CD14-positive monocyte (primary cell): ENCODE measurements at regions not wholly inside any gene's neighbourhood (a gene's known extent, or its start where the extent isn't known, plus 50 kb on each side); places are given as distances from the start of the nearest gene placed in this dataset.

Experiments
- DNase-seq, 3 donors: peaks; one replicate each; pipeline ENCODE4 v3.0.0-alpha.2; 2011 to 2022
- H2AFZ ChIP-seq: 2 replicates; pipeline ENCODE4 v1.6.0; 2012; ENCODE audit warnings: mild to moderate bottlenecking, low read depth, low read length, inconsistent platforms; ENCODE audit not compliant: insufficient read depth, poor library complexity, severe bottlenecking
- H3K27ac ChIP-seq, 2 donors: 1 replicate in 1 of 2; 2 replicates in 1 of 2; pipeline ENCODE4 v1.5.1; 2012 to 2013; ENCODE audit warnings: low read length in 2 of 2, control low read depth in 1 of 2, inconsistent platforms in 1 of 2, low read depth in 1 of 2, mild to moderate bottlenecking in 1 of 2
- H3K27me3 ChIP-seq, 2 donors: one replicate each; pipeline versions ENCODE4 v1.6.0 to v1.6.1; 2011 to 2013; ENCODE audit warnings: low read length in 2 of 2; ENCODE audit not compliant: control insufficient read depth in 2 of 2, insufficient read depth in 2 of 2
- H3K36me3 ChIP-seq, 2 donors: replicated peaks in 1 of 2; 1 replicate in 1 of 2; 2 replicates in 1 of 2; pipeline versions ENCODE4 v1.5.1 to v1.6.1; 2012 to 2013; ENCODE audit warnings: low read length in 2 of 2, control low read depth in 1 of 2, inconsistent platforms in 1 of 2, mild to moderate bottlenecking in 1 of 2; ENCODE audit not compliant: insufficient read depth in 2 of 2, control insufficient read depth in 1 of 2
- H3K4me1 ChIP-seq, 2 donors: 1 replicate in 1 of 2; 2 replicates in 1 of 2; pipeline versions ENCODE4 v1.5.1 to v1.6.1; 2012 to 2013; ENCODE audit warnings: low read length in 2 of 2, control low read depth in 1 of 2, inconsistent platforms in 1 of 2, mild to moderate bottlenecking in 1 of 2, moderate library complexity in 1 of 2; ENCODE audit not compliant: insufficient read depth in 2 of 2, control insufficient read depth in 1 of 2
- H3K4me2 ChIP-seq: replicated peaks from 2 replicates; pipeline ENCODE3; 2012; ENCODE audit warnings: low read length, moderate library complexity, mild to moderate bottlenecking; ENCODE audit not compliant: poor library complexity, severe bottlenecking; ENCODE audit errors: extremely low read depth
- H3K4me3 ChIP-seq, 3 experiments: fragments of 200-600 bp in 1 of 3; sonication (generic) in 1 of 3; replicated peaks in 1 of 3; 1 replicate in 2 of 3; 2 replicates in 1 of 3; pipeline ENCODE4 v1.5.1; 2011 to 2013; ENCODE audit warnings: low read length in 3 of 3, mild to moderate bottlenecking in 3 of 3, control low read depth in 2 of 3, low read depth in 2 of 3, inconsistent platforms in 1 of 3, moderate library complexity in 1 of 3
- H3K79me2 ChIP-seq: 2 replicates; pipeline ENCODE4 v1.6.0; 2012; ENCODE audit warnings: mild to moderate bottlenecking, control low read depth, inconsistent platforms, low read length, moderate library complexity; ENCODE audit not compliant: insufficient read depth
- H3K9ac ChIP-seq: 2 replicates; pipeline ENCODE4 v1.6.0; 2017; ENCODE audit warnings: low read length, mild to moderate bottlenecking; ENCODE audit not compliant: insufficient read depth, poor library complexity, severe bottlenecking
- H3K9me3 ChIP-seq, 2 donors: replicated peaks in 1 of 2; 1 replicate in 1 of 2; 2 replicates in 1 of 2; pipeline versions ENCODE4 v1.5.1 to v1.6.1; 2012 to 2013; ENCODE audit warnings: low read length in 2 of 2, control low read depth in 1 of 2; ENCODE audit not compliant: control insufficient read depth in 1 of 2, insufficient read depth in 1 of 2
- H4K20me1 ChIP-seq: 2 replicates; pipeline ENCODE4 v1.6.0; 2012; ENCODE audit warnings: mild to moderate bottlenecking, low read length, control low read depth, moderate library complexity; ENCODE audit not compliant: insufficient read depth
- H3K27ac Mint-ChIP-seq, 7 donors: one replicate each; pipeline ENCODE4 v1.8.0; 2020; ENCODE audit warnings: mild to moderate bottlenecking in 7 of 7, mixed read lengths in 7 of 7, moderate library complexity in 6 of 7, inconsistent platforms in 2 of 7
- H3K27me3 Mint-ChIP-seq, 3 donors: one replicate each; pipeline ENCODE4 v1.8.0; 2021 to 2022; ENCODE audit warnings: low read depth in 3 of 3, mild to moderate bottlenecking in 3 of 3, mixed read lengths in 3 of 3, moderate library complexity in 3 of 3, inconsistent platforms in 1 of 3
- H3K36me3 Mint-ChIP-seq, 2 donors: one replicate each; pipeline ENCODE4 v1.8.0; 2020; ENCODE audit warnings: mixed read lengths in 2 of 2, inconsistent platforms in 1 of 2, mild to moderate bottlenecking in 1 of 2
- H3K4me1 Mint-ChIP-seq: one replicate; pipeline ENCODE4 v1.8.0; 2020; ENCODE audit warnings: mild to moderate bottlenecking, mixed read lengths
- H3K4me3 Mint-ChIP-seq, 2 donors: one replicate each; pipeline ENCODE4 v1.8.0; 2020; ENCODE audit warnings: mild to moderate bottlenecking in 2 of 2, mixed read lengths in 2 of 2, moderate library complexity in 1 of 2
- H3K9me3 Mint-ChIP-seq, 7 donors: one replicate each; pipeline ENCODE4 v1.8.0; 2020 to 2022; ENCODE audit warnings: mixed read lengths in 7 of 7, mild to moderate bottlenecking in 6 of 7, moderate library complexity in 6 of 7, inconsistent platforms in 2 of 7
- CTCF ChIP-seq: fragments of 200-600 bp; IDR thresholded peaks from one replicate; pipeline ENCODE4 v1.8.0; 2022; ENCODE audit warnings: antibody characterized with exemption, mild to moderate bottlenecking
- WGBS: methylation state at CpG from one replicate; pipeline ENCODE4 v1.1.5; 2013; ENCODE audit warnings: missing lambda C conversion rate; ENCODE audit not compliant: insufficient coverage; 5-methylcytosine and 5-hydroxymethylcytosine counted together
- intact Hi-C, 2 donors: fragments of 100-400 bp; cut with micrococcal nuclease; formaldehyde crosslinking; loops; one replicate each; pipeline versions ENCODE4 v1.15.0 to v1.15.1; 2023

GRCh38 chr2:175404839-175405238 lies 223.3 kb upstream of the ATP5MC3 start:
- Histone ChIP-seq H3K4me1 (no peaks in the 10 kb centered on the region), H3K9me3 (no peaks in the 10 kb centered on the region), H3K4me3 (no peak overlapping the region), H4K20me1 (no peaks in the 10 kb centered on the region), H2AFZ (no peak overlapping the region), H3K9ac (no peak overlapping the region), H3K79me2 (no peaks in the 10 kb centered on the region), H3K27ac (no peak overlapping the region), H3K27me3 (no peaks in the 10 kb centered on the region), H3K4me2 (no peak overlapping the region), H3K36me3 (no peaks in the 10 kb centered on the region)
- no peak for TF ChIP-seq CTCF
- Mint-ChIP-seq H3K4me3 (no peak overlapping the region), H3K27ac (no peak overlapping the region), H3K27me3 (peaks cover 0 to 2% (median 0%) of the 10 kb centered on the region in 3 donors), H3K4me1 (no peaks in the 10 kb centered on the region), H3K36me3 (no peaks in the 10 kb centered on the region), H3K9me3 (peaks cover 0 to 2% (median 1%) of the 10 kb centered on the region in 7 donors)
- no CpG with 5 or more reads among the region's 1 CpG for WGBS
- intact Hi-C loops = no loop called here
- no peak for DNase-seq

- no peak overlapping the region for H3K4me3 Mint-ChIP-seq
- no peaks in the 10 kb centered on the region for H3K36me3 Mint-ChIP-seq
- Histone ChIP-seq H3K4me1 (no peaks in the 10 kb centered on the region), H3K27me3 (no peaks in the 10 kb centered on the region), H2AFZ (no peak overlapping the region), H4K20me1 (no peaks in the 10 kb centered on the region), H3K27ac (no peak overlapping the region), H3K9ac (no peak overlapping the region), H3K36me3 (no peaks in the 10 kb centered on the region), H3K4me3 (no peak overlapping the region), H3K9me3 (no peaks in the 10 kb centered on the region), H3K79me2 (no peaks in the 10 kb centered on the region), H3K4me2 (no peak overlapping the region)
- no peak for TF ChIP-seq CTCF
- 100% methylated on average over 1 of the region's 1 CpG for WGBS
- no peak overlapping the region for H3K27ac Mint-ChIP-seq
- no peak for DNase-seq
- peaks cover 0 to 2% (median 0%) of the 10 kb centered on the region in 3 donors for H3K27me3 Mint-ChIP-seq
- peaks cover 0 to 2% (median 1%) of the 10 kb centered on the region in 7 donors for H3K9me3 Mint-ChIP-seq
- H3K4me1 Mint-ChIP-seq = no peaks in the 10 kb centered on the region
- intact Hi-C loops = no loop called here
Observed at GRCh38 chr2:175403599-175404221, 222.2 kb upstream of the ATP5MC3 start.
